IMR-90 (cell line): ENCODE measurements at regions not wholly inside any gene's neighbourhood (a gene's known extent, or its start where the extent isn't known, plus 50 kb on each side); places are given as distances from the start of the nearest gene placed in this dataset.
A peak's percentile ranks its signal among the peaks of the same experiment; 100 is the strongest.

Experiments used
- ATAC-seq: fragments of 200-7000 bp; cut with Tn5 transposase; 2 replicates; pipeline ENCODE4 v1.9.1; 2020; ENCODE audit warnings: low read depth, mild to moderate bottlenecking, moderate library complexity
- BruUV-seq: library from RNA; stranded (reverse); fragments of 400-500 nt; replicated peaks from 2 replicates; lab custom pipeline; 2021; lab: Mats Ljungman, UMichigan
- CTCF ChIA-PET: fragments of 300-600 bp; formaldehyde crosslinking; extraction: SDS; loops from one replicate; lab custom pipeline; 2021; ENCODE audit warnings: antibody characterized with exemption; lab: Yijun Ruan, JAX
- POLR2A ChIA-PET: fragments of 300-600 bp; sonication (Branson Sonifier 250); formaldehyde crosslinking; loops from one replicate; lab custom pipeline; 2022; ENCODE audit warnings: antibody characterized with exemption; ENCODE audit not compliant: unreplicated experiment; lab: Charles Lee
- DNase-seq: peaks from one replicate; pipeline ENCODE4 v3.0.0; 2013
- H2AFZ ChIP-seq: replicated peaks from 2 replicates; pipeline ENCODE3; 2013; ENCODE audit warnings: low read length, mild to moderate bottlenecking; ENCODE audit not compliant: poor library complexity
- H2AK5ac ChIP-seq: 2 replicates; pipeline ENCODE4 v1.6.1; 2013; ENCODE audit warnings: low read depth, low read length, inconsistent platforms
- H2AK9ac ChIP-seq: replicated peaks from 2 replicates; pipeline ENCODE3; 2013; ENCODE audit warnings: mild to moderate bottlenecking, low read depth, low read length, moderate library complexity; ENCODE audit not compliant: poor library complexity
- H2BK120ac ChIP-seq: 2 replicates; pipeline ENCODE4 v1.6.1; 2013; ENCODE audit warnings: low read depth, low read length, inconsistent platforms
- H2BK15ac ChIP-seq: 3 replicates; pipeline ENCODE4 v1.6.1; 2013; ENCODE audit warnings: low read depth, low read length, inconsistent platforms
- H2BK20ac ChIP-seq: 2 replicates; pipeline ENCODE4 v1.6.1; 2013; ENCODE audit warnings: low read depth, mild to moderate bottlenecking, inconsistent platforms, low read length, moderate library complexity
- H2BK5ac ChIP-seq: 2 replicates; pipeline ENCODE4 v1.6.1; 2013; ENCODE audit warnings: mild to moderate bottlenecking, low read depth, low read length, inconsistent platforms; ENCODE audit not compliant: poor library complexity, severe bottlenecking
- H3K14ac ChIP-seq: replicated peaks from 2 replicates; pipeline ENCODE4 v1.6.1; 2013; ENCODE audit warnings: low read depth, low read length, inconsistent platforms
- H3K18ac ChIP-seq: 2 replicates; pipeline ENCODE4 v1.6.1; 2013; ENCODE audit warnings: low read depth, low read length, control low read depth
- H3K23ac ChIP-seq: 2 replicates; pipeline ENCODE4 v1.6.1; 2013; ENCODE audit warnings: low read depth, low read length, inconsistent platforms
- H3K27ac ChIP-seq: 2 replicates; pipeline ENCODE4 v1.5.1; 2013; ENCODE audit warnings: mild to moderate bottlenecking, control low read depth, low read length; ENCODE audit not compliant: insufficient read depth
- H3K27me3 ChIP-seq: 2 replicates; pipeline ENCODE4 v1.6.1; 2013; ENCODE audit warnings: low read length; ENCODE audit not compliant: control insufficient read depth, insufficient read depth
- H3K36me3 ChIP-seq: 2 replicates; pipeline ENCODE4 v1.6.1; 2013; ENCODE audit warnings: low read length, mixed read lengths; ENCODE audit not compliant: control insufficient read depth, insufficient read depth
- H3K4ac ChIP-seq: 2 replicates; pipeline ENCODE4 v1.6.1; 2013; ENCODE audit warnings: low read depth, low read length, inconsistent platforms
- H3K4me1 ChIP-seq: 2 replicates; pipeline ENCODE4 v1.6.1; 2013; ENCODE audit warnings: low read length, mixed read lengths; ENCODE audit not compliant: control insufficient read depth, insufficient read depth
- H3K4me2 ChIP-seq: 2 replicates; pipeline ENCODE4 v1.6.1; 2013; ENCODE audit warnings: low read depth, mild to moderate bottlenecking, control low read depth, low read length, moderate library complexity
- H3K4me3 ChIP-seq: 2 replicates; pipeline ENCODE4 v1.5.1; 2013; ENCODE audit warnings: low read depth, mild to moderate bottlenecking, control low read depth, low read length, moderate library complexity; ENCODE audit not compliant: insufficient read depth
- H3K56ac ChIP-seq: 2 replicates; pipeline ENCODE4 v1.6.1; 2013; ENCODE audit warnings: low read length, inconsistent platforms; ENCODE audit not compliant: insufficient read depth; ENCODE audit errors: extremely low read depth
- H3K79me1 ChIP-seq, 2 experiments: 2 replicates each; pipeline ENCODE4 v1.6.1; 2013; ENCODE audit warnings: low read length in 2 of 2, inconsistent platforms in 1 of 2, low read depth in 1 of 2
- H3K9ac ChIP-seq: 2 replicates; pipeline ENCODE4 v1.6.1; 2013; ENCODE audit warnings: low read depth, low read length, control low read depth
- H3K9me1 ChIP-seq: 2 replicates; pipeline ENCODE4 v1.6.1; 2013; ENCODE audit warnings: low read length, inconsistent platforms; ENCODE audit not compliant: insufficient read depth
- H3K9me3 ChIP-seq: 2 replicates; pipeline ENCODE4 v1.6.1; 2013; ENCODE audit warnings: low read length; ENCODE audit not compliant: control insufficient read depth, insufficient read depth
- H4K20me1 ChIP-seq: 2 replicates; pipeline ENCODE4 v1.6.1; 2013; ENCODE audit warnings: low read length, inconsistent platforms; ENCODE audit not compliant: insufficient read depth
- H4K5ac ChIP-seq: 2 replicates; pipeline ENCODE4 v1.6.1; 2013; ENCODE audit warnings: mild to moderate bottlenecking, low read depth, low read length, control low read depth
- H4K8ac ChIP-seq, 2 experiments: 2 replicates each; pipeline ENCODE4 v1.6.1; 2013; ENCODE audit warnings: low read depth in 2 of 2, low read length in 2 of 2, control low read depth in 1 of 2, inconsistent platforms in 1 of 2
- H4K91ac ChIP-seq: 2 replicates; pipeline ENCODE4 v1.6.1; 2013; ENCODE audit warnings: low read depth, low read length, inconsistent platforms; ENCODE audit not compliant: insufficient read depth
- BHLHE40 ChIP-seq: fragments of 150-350 bp; IDR thresholded peaks from 2 replicates; pipeline ENCODE4 v1.6.1; 2016; ENCODE audit warnings: mild to moderate bottlenecking, low read depth, low read length
- CEBPB ChIP-seq: IDR thresholded peaks from 2 replicates; pipeline ENCODE4 v1.6.1; 2012; ENCODE audit warnings: low read depth, low read length, improper control_type of control experiment
- CHD1 ChIP-seq: IDR thresholded peaks from 2 replicates; pipeline ENCODE4 v1.6.1; 2012; ENCODE audit warnings: low read depth, low read length, improper control_type of control experiment
- FOS ChIP-seq: fragments of 150-350 bp; IDR thresholded peaks from 2 replicates; pipeline ENCODE4 v1.6.1; 2016; ENCODE audit warnings: low read depth, low read length
- MAFK ChIP-seq: IDR thresholded peaks from 2 replicates; pipeline ENCODE4 v1.6.1; 2012; ENCODE audit warnings: low read depth, low read length, improper control_type of control experiment
- MAZ ChIP-seq: IDR thresholded peaks from 2 replicates; pipeline ENCODE4 v1.6.1; 2012; ENCODE audit warnings: low read depth, mild to moderate bottlenecking, low read length, improper control_type of control experiment, moderate library complexity, borderline replicate concordance
- MXI1 ChIP-seq: IDR thresholded peaks from 2 replicates; pipeline ENCODE4 v1.6.1; 2012; ENCODE audit warnings: low read depth, mild to moderate bottlenecking, low read length, moderate library complexity, borderline replicate concordance
- NFE2L2 ChIP-seq: fragments of 150-350 bp; IDR thresholded peaks from 2 replicates; pipeline ENCODE4 v1.6.1; 2016; ENCODE audit warnings: low read depth, mild to moderate bottlenecking, low read length
- POLR2A ChIP-seq: IDR thresholded peaks from 2 replicates; pipeline ENCODE4 v1.6.1; 2012; ENCODE audit warnings: mild to moderate bottlenecking, low read depth, low read length
- RAD21 ChIP-seq: IDR thresholded peaks from 2 replicates; pipeline ENCODE4 v1.6.1; 2012; ENCODE audit warnings: low read length, improper control_type of control experiment
- RCOR1 ChIP-seq: IDR thresholded peaks from 2 replicates; pipeline ENCODE4 v1.6.1; 2012; ENCODE audit warnings: mild to moderate bottlenecking, low read length, improper control_type of control experiment; ENCODE audit not compliant: insufficient replicate concordance
- RFX5 ChIP-seq: IDR thresholded peaks from 2 replicates; pipeline ENCODE4 v1.8.0; 2012; ENCODE audit warnings: low read depth, mild to moderate bottlenecking, low read length, moderate library complexity
- SMC3 ChIP-seq: fragments of 150-350 bp; IDR thresholded peaks from 2 replicates; pipeline ENCODE4 v1.6.1; 2016; ENCODE audit warnings: low read depth, mild to moderate bottlenecking, antibody characterized with exemption, low read length, moderate library complexity
- WGBS, 2 experiments: methylation state at CpG; one replicate each; pipeline versions ENCODE4 v1.1.5 to v1.1.7; 2013; ENCODE audit warnings: missing lambda C conversion rate in 2 of 2; ENCODE audit not compliant: insufficient read length in 1 of 2; ENCODE audit errors: extremely low coverage in 2 of 2; 5-methylcytosine and 5-hydroxymethylcytosine counted together
- dilution Hi-C: fragments of 300-500 bp; cut with HindIII; formaldehyde crosslinking; loops from one replicate; pipeline ENCODE4 v1.14.3; 2018; ENCODE audit warnings: low sequenced_read_pairs; ENCODE audit not compliant: unreplicated experiment
- in situ Hi-C: fragments of 300-500 bp; cut with MboI; formaldehyde crosslinking; loops from 3 replicates; pipeline ENCODE4 v1.14.3; 2019; ENCODE audit warnings: low sequenced_read_pairs, inconsistent platforms, mixed read lengths
- intact Hi-C: fragments of 100-400 bp; cut with micrococcal nuclease; formaldehyde crosslinking; loops from 2 replicates; pipeline ENCODE4 v1.10.0; 2022
- TF ChIP-seq, protein P1 (sequence below): conservative IDR thresholded peaks from 2 replicates; pipeline ENCODE4 v1.5.1; 2012; ENCODE audit warnings: mild to moderate bottlenecking, low read depth, low read length, improper control_type of control experiment
- TF ChIP-seq, protein P2 (sequence below): fragments of 150-350 bp; IDR thresholded peaks from 2 replicates; pipeline ENCODE4 v1.6.1; 2017; ENCODE audit warnings: mild to moderate bottlenecking, antibody characterized with exemption, low read length, low read depth

DNA sequence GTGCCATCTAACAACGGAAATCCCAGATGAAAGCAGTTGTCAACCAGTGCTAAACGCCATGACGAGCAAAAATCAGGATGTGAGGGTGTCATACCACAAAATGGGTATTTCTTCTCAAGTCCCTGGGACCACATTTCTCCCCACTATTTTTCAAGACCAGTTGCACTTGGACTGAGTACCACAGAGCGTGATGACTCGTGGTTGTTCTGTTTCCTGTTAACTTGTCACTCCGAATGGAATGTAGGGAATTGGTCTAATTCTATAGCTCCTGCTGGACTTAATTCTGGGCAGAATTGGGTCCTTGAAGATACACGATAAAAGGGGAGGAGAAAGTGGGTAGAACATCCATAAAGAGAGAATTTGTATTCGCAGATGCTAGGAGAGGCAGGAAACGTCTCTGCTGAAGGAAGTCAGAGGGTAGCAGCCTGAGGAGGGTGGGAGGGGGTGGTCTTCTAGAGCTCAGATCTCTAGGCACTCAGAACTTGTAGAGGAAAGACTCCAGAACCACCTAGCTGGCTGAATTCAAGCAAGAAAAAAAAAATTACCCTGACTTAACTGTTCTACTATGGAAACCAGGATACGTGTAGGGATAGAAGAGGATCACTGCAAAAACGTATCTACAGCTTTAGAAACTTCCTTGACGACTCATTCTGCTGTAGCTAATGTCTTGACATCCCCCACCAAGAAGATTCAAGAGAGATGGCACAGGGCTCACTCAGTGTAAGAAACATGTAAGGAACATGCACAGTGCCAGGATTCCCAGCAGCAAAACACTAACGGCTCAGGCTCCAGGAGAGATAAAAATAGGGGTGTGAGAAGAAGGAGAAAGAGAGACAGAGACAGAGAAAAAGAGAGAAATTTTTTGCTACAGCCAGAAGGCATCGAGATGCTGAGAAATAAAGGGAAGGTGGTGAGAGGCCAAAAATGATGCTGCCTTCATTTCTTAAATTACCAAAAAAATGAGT is 494.7 kb downstream of the CD83 start:
- Histone ChIP-seq H3K9ac (no peak overlapping the region), H2BK20ac (peak overlapping the region; percentile 59; the same call in 1 of the 2 replicates), H2AFZ (peak overlapping the region; percentile 60), H3K56ac (no peak overlapping the region), H3K23ac (no peak overlapping the region), H3K9me3 (peaks cover 5% of the 10 kb centered on the region; the same call in 1 of the 2 replicates), H3K18ac (peak overlapping the region; percentile 40; the same call in 1 of the 2 replicates), H4K8ac (peak overlapping the region in 1 of 2 experiments; percentile 52; a peak in 2 of 4 replicates), H3K14ac (peak overlapping the region; percentile 74), H3K27me3 (no peaks in the 10 kb centered on the region), H2AK5ac (no peak overlapping the region), H4K91ac (no peak overlapping the region; the same call in 1 of the 2 replicates), H2BK120ac (peak overlapping the region; percentile 21), H3K9me1 (0 out of 2 replicates have a peak, but pooled peaks cover 3% of the 10 kb centered on the region), H3K79me1 (no peaks in the 10 kb centered on the region), H4K5ac (no peak overlapping the region), H2AK9ac (no peak overlapping the region), H3K36me3 (no peaks in the 10 kb centered on the region), H3K27ac (no peak overlapping the region), H3K4me3 (no peak overlapping the region), H2BK5ac (peak overlapping the region; percentile 58), H2BK15ac (peak overlapping the region; percentile 31; the same call in 1 of the 3 replicates), H3K4ac (peak overlapping the region; percentile 34; the same call in 1 of the 2 replicates), H3K4me1 (peaks cover 4% of the 10 kb centered on the region), H4K20me1 (no peaks in the 10 kb centered on the region), H3K4me2 (peak overlapping the region; percentile 21; the same call in 1 of the 2 replicates)
- ATAC-seq (peak; percentile 79; the same call in 1 of the 2 replicates), DNase-seq (peak; percentile 79)
- 50% methylated on average over 2 of the region's 14 CpGs; no CpG with 5 or more reads in 1 of the 2 experiments for WGBS, 2 experiments
- ChIA-PET POLR2A (no interaction called here), CTCF (no interaction called here)
- no TSS peak for BruUV-seq
- intact Hi-C loops = no loop called here
- in situ Hi-C loops = no loop called here
- dilution Hi-C loops = no loop called here
- TF ChIP-seq RCOR1 (no peak), CHD1 (no peak), SMC3 (no peak), BHLHE40 (no peak), POLR2A (no peak), FOS (no peak), RAD21 (no peak), MAZ (no peak), MAFK (no peak), NFE2L2 (no peak), MXI1 (no peak), CEBPB (no peak), RFX5 (no peak)
- TF ChIP-seq, protein P1, sequence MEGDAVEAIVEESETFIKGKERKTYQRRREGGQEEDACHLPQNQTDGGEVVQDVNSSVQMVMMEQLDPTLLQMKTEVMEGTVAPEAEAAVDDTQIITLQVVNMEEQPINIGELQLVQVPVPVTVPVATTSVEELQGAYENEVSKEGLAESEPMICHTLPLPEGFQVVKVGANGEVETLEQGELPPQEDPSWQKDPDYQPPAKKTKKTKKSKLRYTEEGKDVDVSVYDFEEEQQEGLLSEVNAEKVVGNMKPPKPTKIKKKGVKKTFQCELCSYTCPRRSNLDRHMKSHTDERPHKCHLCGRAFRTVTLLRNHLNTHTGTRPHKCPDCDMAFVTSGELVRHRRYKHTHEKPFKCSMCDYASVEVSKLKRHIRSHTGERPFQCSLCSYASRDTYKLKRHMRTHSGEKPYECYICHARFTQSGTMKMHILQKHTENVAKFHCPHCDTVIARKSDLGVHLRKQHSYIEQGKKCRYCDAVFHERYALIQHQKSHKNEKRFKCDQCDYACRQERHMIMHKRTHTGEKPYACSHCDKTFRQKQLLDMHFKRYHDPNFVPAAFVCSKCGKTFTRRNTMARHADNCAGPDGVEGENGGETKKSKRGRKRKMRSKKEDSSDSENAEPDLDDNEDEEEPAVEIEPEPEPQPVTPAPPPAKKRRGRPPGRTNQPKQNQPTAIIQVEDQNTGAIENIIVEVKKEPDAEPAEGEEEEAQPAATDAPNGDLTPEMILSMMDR = no peak
- TF ChIP-seq, protein P2, sequence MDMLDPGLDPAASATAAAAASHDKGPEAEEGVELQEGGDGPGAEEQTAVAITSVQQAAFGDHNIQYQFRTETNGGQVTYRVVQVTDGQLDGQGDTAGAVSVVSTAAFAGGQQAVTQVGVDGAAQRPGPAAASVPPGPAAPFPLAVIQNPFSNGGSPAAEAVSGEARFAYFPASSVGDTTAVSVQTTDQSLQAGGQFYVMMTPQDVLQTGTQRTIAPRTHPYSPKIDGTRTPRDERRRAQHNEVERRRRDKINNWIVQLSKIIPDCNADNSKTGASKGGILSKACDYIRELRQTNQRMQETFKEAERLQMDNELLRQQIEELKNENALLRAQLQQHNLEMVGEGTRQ = no peak
